ENCODE measurements at regions not wholly inside any gene's neighbourhood (a gene's known extent, or its start where the extent isn't known, plus 50 kb on each side); places are given as distances from the start of the nearest gene placed in this dataset.

- TF ChIP-seq POLR2A (IDR thresholded peaks at IDR 0.05) (no peak), CTCF (IDR thresholded peaks at IDR 0.05) (no peak)
These were observed 168.1 kb downstream of the NXPE2 start for GRCh38 chr11:114846416-114846791.

All from Peyer's patch (tissue), 4 donors.